PC-3 (cell line): ENCODE measurements at regions not wholly inside any gene's neighbourhood (a gene's known extent, or its start where the extent isn't known, plus 50 kb on each side); places are given as distances from the start of the nearest gene placed in this dataset.

Experiments
- EZH2 ChIP-seq: fragments of 300-600 bp; sonication (generic); IDR thresholded peaks from one replicate; pipeline ENCODE4 v1.6.1; 2017; ENCODE audit warnings: antibody characterized with exemption, mild to moderate bottlenecking, low read length; ENCODE audit not compliant: unreplicated experiment
- TF ChIP-seq, protein P1 (sequence below): fragments of 300-600 bp; sonication (generic); conservative IDR thresholded peaks from 2 replicates; pipeline ENCODE4 v1.5.1; 2017; ENCODE audit warnings: antibody characterized with exemption, low read depth, mild to moderate bottlenecking, low read length

DNA sequence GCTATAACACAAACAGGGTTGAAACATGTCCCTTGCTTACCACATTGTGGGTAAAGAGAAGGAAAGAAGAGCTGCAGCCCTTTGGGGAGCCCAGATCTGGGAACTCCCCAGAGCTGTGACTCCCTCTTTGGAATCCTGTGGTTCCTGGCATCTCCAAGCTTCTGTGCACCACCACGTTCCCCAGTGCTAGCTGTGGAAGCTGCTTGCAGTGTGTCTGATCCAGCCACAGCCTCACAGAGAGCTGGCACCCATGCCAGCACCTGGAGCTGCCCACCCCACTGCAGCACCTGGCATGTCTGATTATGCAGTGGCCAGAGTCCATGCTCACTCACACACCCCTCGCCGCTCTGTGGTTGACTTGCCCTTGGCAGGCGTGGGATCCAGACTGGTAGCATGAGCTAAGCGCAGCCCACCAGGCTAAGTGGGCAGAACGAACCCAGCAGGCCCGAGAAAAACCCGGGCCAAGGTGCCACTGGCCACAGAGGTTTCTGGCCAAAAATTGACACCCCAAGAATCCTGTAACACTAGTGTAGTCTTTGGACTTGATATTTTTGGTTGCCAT lies 252.6 kb upstream of the KCNJ16 start:
- no peak for TF ChIP-seq EZH2
- TF ChIP-seq, protein P1, sequence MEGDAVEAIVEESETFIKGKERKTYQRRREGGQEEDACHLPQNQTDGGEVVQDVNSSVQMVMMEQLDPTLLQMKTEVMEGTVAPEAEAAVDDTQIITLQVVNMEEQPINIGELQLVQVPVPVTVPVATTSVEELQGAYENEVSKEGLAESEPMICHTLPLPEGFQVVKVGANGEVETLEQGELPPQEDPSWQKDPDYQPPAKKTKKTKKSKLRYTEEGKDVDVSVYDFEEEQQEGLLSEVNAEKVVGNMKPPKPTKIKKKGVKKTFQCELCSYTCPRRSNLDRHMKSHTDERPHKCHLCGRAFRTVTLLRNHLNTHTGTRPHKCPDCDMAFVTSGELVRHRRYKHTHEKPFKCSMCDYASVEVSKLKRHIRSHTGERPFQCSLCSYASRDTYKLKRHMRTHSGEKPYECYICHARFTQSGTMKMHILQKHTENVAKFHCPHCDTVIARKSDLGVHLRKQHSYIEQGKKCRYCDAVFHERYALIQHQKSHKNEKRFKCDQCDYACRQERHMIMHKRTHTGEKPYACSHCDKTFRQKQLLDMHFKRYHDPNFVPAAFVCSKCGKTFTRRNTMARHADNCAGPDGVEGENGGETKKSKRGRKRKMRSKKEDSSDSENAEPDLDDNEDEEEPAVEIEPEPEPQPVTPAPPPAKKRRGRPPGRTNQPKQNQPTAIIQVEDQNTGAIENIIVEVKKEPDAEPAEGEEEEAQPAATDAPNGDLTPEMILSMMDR: no peak
